HEK293 (cell line): ENCODE measurements at regions not wholly inside any gene's neighbourhood (a gene's known extent, or its start where the extent isn't known, plus 50 kb on each side); places are given as distances from the start of the nearest gene placed in this dataset.

Experiments
- CTCF ChIA-PET: fragments of 350-600 bp; formaldehyde crosslinking; extraction: SDS; loops from one replicate; lab custom pipeline; 2021; ENCODE audit warnings: antibody characterized with exemption; lab: Yijun Ruan, JAX
- POLR2A ChIA-PET: fragments of 300-600 bp; formaldehyde crosslinking; extraction: SDS; loops from one replicate; lab custom pipeline; 2020; ENCODE audit warnings: antibody characterized with exemption, inconsistent platforms; lab: Yijun Ruan, JAX
- H3K27ac ChIP-seq: fragments of 200-500 bp; sonication (Bioruptor generic); 2 replicates; pipeline ENCODE4 v1.5.1; 2014; ENCODE audit warnings: low read depth, low read length, control low read depth, inconsistent platforms; ENCODE audit errors: extremely low read depth
- H3K36me3 ChIP-seq, 2 experiments: fragments of 200-500 bp in 1 of 2; sonication (Bioruptor generic) in 1 of 2; 1 replicate in 1 of 2; 2 replicates in 1 of 2; pipeline ENCODE4 v1.5.1; 2014 to 2017; ENCODE audit warnings: inconsistent platforms in 2 of 2, low read length in 2 of 2; ENCODE audit not compliant: control insufficient read depth in 2 of 2, insufficient read depth in 1 of 2
- H3K4me1 ChIP-seq: fragments of 200-500 bp; sonication (Bioruptor generic); 2 replicates; pipeline ENCODE4 v1.5.1; 2014; ENCODE audit warnings: mild to moderate bottlenecking, low read length, inconsistent platforms; ENCODE audit not compliant: control insufficient read depth, insufficient read depth
- H3K4me3 ChIP-seq: 2 replicates; pipeline ENCODE4 v1.5.1; 2011; ENCODE audit warnings: low read depth, mild to moderate bottlenecking, control low read depth, low read length, moderate library complexity
- H3K9me3 ChIP-seq: fragments of 200-500 bp; sonication (Bioruptor generic); 2 replicates; pipeline ENCODE4 v1.5.1; 2014; ENCODE audit warnings: low read depth, low read length, inconsistent platforms; ENCODE audit not compliant: control insufficient read depth, insufficient read depth
- BCL11A ChIP-seq: fragments of 450-650 bp; formaldehyde crosslinking; IDR thresholded peaks from 2 replicates; pipeline ENCODE4 v1.5.1; 2016; ENCODE audit warnings: low read depth, missing biosample characterization, missing genetic modification characterization
- GLIS2 ChIP-seq: fragments of 450-650 bp; formaldehyde crosslinking; IDR thresholded peaks from 2 replicates; pipeline ENCODE4 v1.5.1; 2016; ENCODE audit warnings: missing biosample characterization, missing genetic modification characterization
- KLF9 ChIP-seq: fragments of 450-650 bp; formaldehyde crosslinking; IDR thresholded peaks from 2 replicates; pipeline ENCODE4 v1.5.1; 2016; ENCODE audit warnings: missing biosample characterization, missing genetic modification characterization, low read depth
- MEIS1 ChIP-seq: sonication (generic); formaldehyde crosslinking; IDR thresholded peaks from 2 replicates; pipeline ENCODE4 v1.8.1; 2022; ENCODE audit warnings: missing genetic modification reagents, mild to moderate bottlenecking, borderline replicate concordance
- PRDM2 ChIP-seq: fragments of 450-650 bp; formaldehyde crosslinking; IDR thresholded peaks from 2 replicates; pipeline ENCODE4 v1.5.1; 2016; ENCODE audit warnings: missing biosample characterization, missing genetic modification characterization, borderline replicate concordance
- ZBTB21 ChIP-seq: fragments of 450-650 bp; formaldehyde crosslinking; IDR thresholded peaks from 2 replicates; pipeline ENCODE4 v1.5.1; 2017; ENCODE audit warnings: missing biosample characterization, missing genetic modification characterization
- ZFP41 ChIP-seq: fragments of 450-650 bp; formaldehyde crosslinking; IDR thresholded peaks from 2 replicates; pipeline ENCODE4 v1.5.1; 2016; ENCODE audit warnings: missing biosample characterization, missing genetic modification characterization, borderline replicate concordance
- ZNF10 ChIP-seq: fragments of 450-650 bp; formaldehyde crosslinking; IDR thresholded peaks from 2 replicates; pipeline ENCODE4 v1.5.1; 2017; ENCODE audit warnings: missing biosample characterization, missing genetic modification characterization
- ZNF121 ChIP-seq: fragments of 450-650 bp; formaldehyde crosslinking; IDR thresholded peaks from 2 replicates; pipeline ENCODE4 v1.5.1; 2016; ENCODE audit warnings: missing biosample characterization, missing genetic modification characterization
- ZNF133 ChIP-seq: fragments of 450-650 bp; formaldehyde crosslinking; IDR thresholded peaks from 2 replicates; pipeline ENCODE4 v1.5.1; 2016; ENCODE audit warnings: missing biosample characterization, missing genetic modification characterization
- ZNF221 ChIP-seq: fragments of 450-650 bp; formaldehyde crosslinking; IDR thresholded peaks from 2 replicates; pipeline ENCODE4 v1.5.1; 2017; ENCODE audit warnings: missing biosample characterization, missing genetic modification characterization, borderline replicate concordance
- ZNF501 ChIP-seq: fragments of 450-650 bp; formaldehyde crosslinking; IDR thresholded peaks from 2 replicates; pipeline ENCODE4 v1.5.1; 2016; ENCODE audit warnings: missing biosample characterization, missing genetic modification characterization
- ZNF530 ChIP-seq: fragments of 450-650 bp; formaldehyde crosslinking; IDR thresholded peaks from 2 replicates; pipeline ENCODE4 v1.5.1; 2016; ENCODE audit warnings: low read depth, missing biosample characterization, missing genetic modification characterization
- ZNF624 ChIP-seq: fragments of 450-650 bp; formaldehyde crosslinking; IDR thresholded peaks from 2 replicates; pipeline ENCODE4 v1.5.1; 2017; ENCODE audit warnings: missing biosample characterization, missing genetic modification characterization
- ZNF704 ChIP-seq: fragments of 450-650 bp; formaldehyde crosslinking; IDR thresholded peaks from 2 replicates; pipeline ENCODE4 v1.5.1; 2016; ENCODE audit warnings: missing biosample characterization, missing genetic modification characterization
- ZSCAN16 ChIP-seq: fragments of 450-650 bp; formaldehyde crosslinking; IDR thresholded peaks from 2 replicates; pipeline ENCODE4 v1.5.1; 2016; ENCODE audit warnings: missing biosample characterization, missing genetic modification characterization
- TF ChIP-seq, protein P1 (sequence below): fragments of 450-650 bp; formaldehyde crosslinking; IDR thresholded peaks from 2 replicates; pipeline ENCODE4 v1.5.1; 2017; ENCODE audit warnings: missing biosample characterization, missing genetic modification characterization
- TF ChIP-seq, protein P2 (sequence below): fragments of 450-650 bp; formaldehyde crosslinking; IDR thresholded peaks from 2 replicates; pipeline ENCODE4 v1.5.1; 2016; ENCODE audit warnings: missing biosample characterization, missing genetic modification characterization

GRCh38 chr4:124431653-124432192 lies 280.8 kb downstream of the ANKRD50 start:
- H3K27ac ChIP-seq: no peak overlapping the region
- ChIA-PET CTCF (interaction anchor here (1.3 kb wide), 1 partner anchor 97 kb away, joined by 3 read pairs; no protein-coding TSS in a partner anchor), POLR2A (no interaction called here)
- H3K4me3 ChIP-seq: no peak overlapping the region
- TF ChIP-seq GLIS2 (tag by site-specific recombination): no peak
- TF ChIP-seq ZNF704: no peak
- no peaks in the 10 kb centered on the region for H3K9me3 ChIP-seq
- no peaks in the 10 kb centered on the region for H3K4me1 ChIP-seq
- H3K36me3 ChIP-seq: no peaks in the 10 kb centered on the region

DNA sequence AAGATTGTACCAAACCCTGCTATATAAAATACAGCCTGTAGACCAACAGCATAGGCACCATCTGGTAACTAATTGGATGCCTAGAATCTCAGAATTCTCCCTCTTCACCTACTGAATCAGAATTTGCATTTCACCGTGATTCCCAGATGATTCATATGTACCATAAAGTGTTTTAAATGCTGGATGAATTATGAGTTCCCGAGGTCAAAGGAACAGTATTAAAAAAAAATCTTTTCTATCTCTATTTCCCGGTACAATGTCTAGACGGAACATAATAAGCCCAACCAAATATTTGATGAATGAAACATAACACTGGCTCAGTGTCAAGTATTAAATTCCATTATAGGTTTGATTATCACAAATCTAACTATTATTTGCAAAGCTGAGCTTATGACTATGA lies 280.0 kb downstream of the ANKRD50 start:
- Histone ChIP-seq H3K27ac (no peak overlapping the region), H3K4me3 (no peak overlapping the region), H3K36me3 (no peaks in the 10 kb centered on the region), H3K4me1 (no peaks in the 10 kb centered on the region), H3K9me3 (no peaks in the 10 kb centered on the region)
- TF ChIP-seq ZNF10 (tag by site-specific recombination): no peak
- no peak for TF ChIP-seq ZBTB21 (tag by site-specific recombination)
- CTCF ChIA-PET: no interaction called here
- POLR2A ChIA-PET: no interaction called here

DNA sequence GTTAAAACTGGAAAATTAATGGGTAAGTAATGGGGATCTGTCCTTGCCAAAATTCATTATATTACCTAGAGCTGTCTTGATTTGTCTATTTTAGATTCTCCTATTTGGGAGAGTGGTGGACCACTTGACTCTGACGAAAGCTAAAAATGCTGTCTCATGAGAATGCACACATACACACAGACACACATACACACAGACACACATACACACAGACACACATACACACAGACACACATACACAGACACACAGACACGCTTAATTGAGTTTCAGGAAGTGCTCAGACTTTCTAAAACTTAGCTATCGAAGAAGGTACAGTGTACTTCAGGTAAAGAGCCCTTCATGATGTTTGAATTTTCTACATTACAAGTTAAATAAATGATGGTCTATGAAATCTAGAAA lies 279.5 kb downstream of the ANKRD50 start:
- H3K9me3 ChIP-seq: no peaks in the 10 kb centered on the region
- no peaks in the 10 kb centered on the region for H3K36me3 ChIP-seq
- ChIA-PET POLR2A (no interaction called here), CTCF (no interaction called here)
- H3K4me1 ChIP-seq: no peaks in the 10 kb centered on the region
- TF ChIP-seq ZNF221: no peak
- TF ChIP-seq PRDM2 (tag by site-specific recombination): no peak
- no peak for TF ChIP-seq ZFP41 (tag by site-specific recombination)
- no peak for TF ChIP-seq ZNF624
- TF ChIP-seq ZSCAN16: no peak
- TF ChIP-seq ZNF121 (tag by site-specific recombination): no peak
- no peak for TF ChIP-seq BCL11A (tag by site-specific recombination)
- TF ChIP-seq ZNF530: no peak
- TF ChIP-seq, protein P1, sequence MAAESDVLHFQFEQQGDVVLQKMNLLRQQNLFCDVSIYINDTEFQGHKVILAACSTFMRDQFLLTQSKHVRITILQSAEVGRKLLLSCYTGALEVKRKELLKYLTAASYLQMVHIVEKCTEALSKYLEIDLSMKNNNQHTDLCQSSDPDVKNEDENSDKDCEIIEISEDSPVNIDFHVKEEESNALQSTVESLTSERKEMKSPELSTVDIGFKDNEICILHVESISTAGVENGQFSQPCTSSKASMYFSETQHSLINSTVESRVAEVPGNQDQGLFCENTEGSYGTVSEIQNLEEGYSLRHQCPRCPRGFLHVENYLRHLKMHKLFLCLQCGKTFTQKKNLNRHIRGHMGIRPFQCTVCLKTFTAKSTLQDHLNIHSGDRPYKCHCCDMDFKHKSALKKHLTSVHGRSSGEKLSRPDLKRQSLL: no peak
- TF ChIP-seq KLF9 (tag by site-specific recombination): no peak
- TF ChIP-seq ZNF133 (tag by site-specific recombination): no peak
- TF ChIP-seq, protein P2, sequence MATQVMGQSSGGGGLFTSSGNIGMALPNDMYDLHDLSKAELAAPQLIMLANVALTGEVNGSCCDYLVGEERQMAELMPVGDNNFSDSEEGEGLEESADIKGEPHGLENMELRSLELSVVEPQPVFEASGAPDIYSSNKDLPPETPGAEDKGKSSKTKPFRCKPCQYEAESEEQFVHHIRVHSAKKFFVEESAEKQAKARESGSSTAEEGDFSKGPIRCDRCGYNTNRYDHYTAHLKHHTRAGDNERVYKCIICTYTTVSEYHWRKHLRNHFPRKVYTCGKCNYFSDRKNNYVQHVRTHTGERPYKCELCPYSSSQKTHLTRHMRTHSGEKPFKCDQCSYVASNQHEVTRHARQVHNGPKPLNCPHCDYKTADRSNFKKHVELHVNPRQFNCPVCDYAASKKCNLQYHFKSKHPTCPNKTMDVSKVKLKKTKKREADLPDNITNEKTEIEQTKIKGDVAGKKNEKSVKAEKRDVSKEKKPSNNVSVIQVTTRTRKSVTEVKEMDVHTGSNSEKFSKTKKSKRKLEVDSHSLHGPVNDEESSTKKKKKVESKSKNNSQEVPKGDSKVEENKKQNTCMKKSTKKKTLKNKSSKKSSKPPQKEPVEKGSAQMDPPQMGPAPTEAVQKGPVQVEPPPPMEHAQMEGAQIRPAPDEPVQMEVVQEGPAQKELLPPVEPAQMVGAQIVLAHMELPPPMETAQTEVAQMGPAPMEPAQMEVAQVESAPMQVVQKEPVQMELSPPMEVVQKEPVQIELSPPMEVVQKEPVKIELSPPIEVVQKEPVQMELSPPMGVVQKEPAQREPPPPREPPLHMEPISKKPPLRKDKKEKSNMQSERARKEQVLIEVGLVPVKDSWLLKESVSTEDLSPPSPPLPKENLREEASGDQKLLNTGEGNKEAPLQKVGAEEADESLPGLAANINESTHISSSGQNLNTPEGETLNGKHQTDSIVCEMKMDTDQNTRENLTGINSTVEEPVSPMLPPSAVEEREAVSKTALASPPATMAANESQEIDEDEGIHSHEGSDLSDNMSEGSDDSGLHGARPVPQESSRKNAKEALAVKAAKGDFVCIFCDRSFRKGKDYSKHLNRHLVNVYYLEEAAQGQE (tag by site-specific recombination): no peak
- TF ChIP-seq MEIS1 (CRISPR knock-in tag): no peak
- no peak for TF ChIP-seq ZNF501 (tag by site-specific recombination)
- H3K27ac ChIP-seq: no peak overlapping the region
- no peak overlapping the region for H3K4me3 ChIP-seq
